H9 (cell line): ENCODE measurements at regions not wholly inside any gene's neighbourhood (a gene's known extent, or its start where the extent isn't known, plus 50 kb on each side); places are given as distances from the start of the nearest gene placed in this dataset.
A peak's percentile ranks its signal among the peaks of the same experiment; 100 is the strongest.

ENCODE experiments used
- DNase-seq: peaks from one replicate; pipeline ENCODE4 v3.0.0-alpha.2; 2017
- H2AFZ ChIP-seq: one replicate; pipeline ENCODE4 v1.6.1; 2013; ENCODE audit warnings: mild to moderate bottlenecking, low read length, control low read depth, moderate library complexity
- H2AK5ac ChIP-seq: 2 replicates; pipeline ENCODE4 v1.6.1; 2013; ENCODE audit warnings: low read length, control low read depth, mixed read lengths; ENCODE audit not compliant: insufficient read length
- H2BK120ac ChIP-seq: one replicate; pipeline ENCODE4 v1.6.1; 2013; ENCODE audit warnings: low read depth, mild to moderate bottlenecking, low read length, control low read depth, inconsistent platforms; ENCODE audit not compliant: poor library complexity, severe bottlenecking
- H2BK12ac ChIP-seq: 2 replicates; pipeline ENCODE4 v1.6.1; 2013; ENCODE audit warnings: low read length, control low read depth, mixed read lengths, low read depth; ENCODE audit not compliant: insufficient read length
- H2BK15ac ChIP-seq: 2 replicates; pipeline ENCODE4 v1.6.1; 2013; ENCODE audit warnings: low read depth, low read length, control low read depth
- H2BK20ac ChIP-seq: one replicate; pipeline ENCODE4 v1.6.1; 2013; ENCODE audit warnings: low read depth, mild to moderate bottlenecking, low read length, control low read depth, inconsistent platforms; ENCODE audit not compliant: poor library complexity, severe bottlenecking
- H2BK5ac ChIP-seq: 2 replicates; pipeline ENCODE4 v1.6.1; 2013; ENCODE audit warnings: low read length, control low read depth, mixed read lengths; ENCODE audit not compliant: insufficient read length
- H3K14ac ChIP-seq: 2 replicates; pipeline ENCODE4 v1.6.1; 2013; ENCODE audit warnings: low read length, control low read depth; ENCODE audit not compliant: insufficient read depth
- H3K18ac ChIP-seq: 2 replicates; pipeline ENCODE4 v1.6.1; 2013; ENCODE audit warnings: low read depth, mild to moderate bottlenecking, mixed read lengths, low read length, control low read depth; ENCODE audit not compliant: insufficient read length
- H3K23ac ChIP-seq: 2 replicates; pipeline ENCODE4 v1.6.1; 2013; ENCODE audit warnings: low read length, control low read depth, mixed read lengths, low read depth; ENCODE audit not compliant: insufficient read length
- H3K23me2 ChIP-seq: 2 replicates; pipeline ENCODE4 v1.6.1; 2013; ENCODE audit warnings: low read depth, mild to moderate bottlenecking, mixed read lengths, low read length, control low read depth; ENCODE audit not compliant: insufficient read length, poor library complexity, severe bottlenecking
- H3K27ac ChIP-seq: 2 replicates; pipeline ENCODE4 v1.5.1; 2013; ENCODE audit warnings: low read length, control low read depth, mixed read lengths, low read depth; ENCODE audit not compliant: insufficient read length
- H3K27me3 ChIP-seq: 2 replicates; pipeline ENCODE4 v1.6.1; 2013; ENCODE audit warnings: low read length, control low read depth, inconsistent platforms; ENCODE audit not compliant: insufficient read depth
- H3K4ac ChIP-seq: 2 replicates; pipeline ENCODE4 v1.6.1; 2013; ENCODE audit warnings: low read depth, mild to moderate bottlenecking, control low read depth, inconsistent platforms, low read length, moderate library complexity
- H3K4me1 ChIP-seq: 2 replicates; pipeline ENCODE4 v1.6.1; 2013; ENCODE audit warnings: low read length, control low read depth, inconsistent platforms; ENCODE audit not compliant: insufficient read depth
- H3K4me2 ChIP-seq: 2 replicates; pipeline ENCODE4 v1.6.1; 2013; ENCODE audit warnings: low read length, control low read depth, mixed read lengths; ENCODE audit not compliant: insufficient read length, insufficient read depth
- H3K56ac ChIP-seq: 2 replicates; pipeline ENCODE4 v1.6.1; 2013; ENCODE audit warnings: low read depth, mild to moderate bottlenecking, mixed read lengths, low read length, control low read depth; ENCODE audit not compliant: insufficient read length
- H3K79me1 ChIP-seq: 2 replicates; pipeline ENCODE4 v1.6.1; 2013; ENCODE audit warnings: low read depth, mild to moderate bottlenecking, moderate library complexity, low read length, control low read depth, inconsistent platforms; ENCODE audit not compliant: insufficient read depth, poor library complexity, severe bottlenecking
- H3K79me2 ChIP-seq: 2 replicates; pipeline ENCODE4 v1.6.1; 2013; ENCODE audit warnings: low read length, control low read depth, inconsistent platforms; ENCODE audit not compliant: insufficient read depth
- H3K9ac ChIP-seq: 2 replicates; pipeline ENCODE4 v1.6.1; 2013; ENCODE audit warnings: low read length, control low read depth, mixed read lengths; ENCODE audit not compliant: insufficient read length; ENCODE audit errors: extremely low read depth
- H3K9me3 ChIP-seq: one replicate; pipeline ENCODE4 v1.6.1; 2013; ENCODE audit warnings: low read depth, low read length, inconsistent platforms; ENCODE audit not compliant: control insufficient read depth
- H3T11ph ChIP-seq: one replicate; pipeline ENCODE4 v1.6.1; 2013; ENCODE audit warnings: mild to moderate bottlenecking, low read length, control low read depth, inconsistent platforms
- H4K20me1 ChIP-seq: one replicate; pipeline ENCODE4 v1.6.1; 2013; ENCODE audit not compliant: control insufficient read depth, insufficient read length, insufficient read depth
- H4K5ac ChIP-seq: 2 replicates; pipeline ENCODE4 v1.6.1; 2013; ENCODE audit warnings: low read depth, mild to moderate bottlenecking, mixed read lengths, low read length, control low read depth; ENCODE audit not compliant: insufficient read length
- H4K8ac ChIP-seq: replicated peaks from 2 replicates; pipeline ENCODE4 v1.6.1; 2013; ENCODE audit warnings: low read length, control low read depth, mixed read lengths, low read depth; ENCODE audit not compliant: insufficient read length
- H4K91ac ChIP-seq: 2 replicates; pipeline ENCODE4 v1.6.1; 2013; ENCODE audit warnings: low read depth, mild to moderate bottlenecking, moderate library complexity, mixed read lengths, low read length, control low read depth; ENCODE audit not compliant: insufficient read length
- H3K27ac Mint-ChIP-seq, 3 experiments: 2 replicates in 2 of 3; 3 replicates in 1 of 3; pipeline ENCODE4 v1.8.0; 2020 to 2021; ENCODE audit warnings: mixed read lengths in 3 of 3, mild to moderate bottlenecking in 1 of 3, moderate library complexity in 1 of 3
- H3K27me3 Mint-ChIP-seq: 2 replicates; pipeline ENCODE4 v1.8.0; 2021; ENCODE audit warnings: low read depth, mild to moderate bottlenecking, moderate library complexity, mixed read lengths
- H3K36me3 Mint-ChIP-seq, 3 experiments: 2 replicates in 2 of 3; 3 replicates in 1 of 3; pipeline ENCODE4 v1.8.0; 2020 to 2021; ENCODE audit warnings: low read depth in 3 of 3, mixed read lengths in 3 of 3; ENCODE audit not compliant: insufficient read depth in 1 of 3
- H3K4me1 Mint-ChIP-seq, 2 experiments: 2 replicates each; pipeline ENCODE4 v1.8.0; 2020; ENCODE audit warnings: mixed read lengths in 2 of 2
- H3K4me3 Mint-ChIP-seq, 2 experiments: 2 replicates in 1 of 2; 3 replicates in 1 of 2; pipeline ENCODE4 v1.8.0; 2020 to 2021; ENCODE audit warnings: mild to moderate bottlenecking in 2 of 2, mixed read lengths in 2 of 2, moderate library complexity in 1 of 2
- H3K9me3 Mint-ChIP-seq, 2 experiments: 2 replicates in 1 of 2; 3 replicates in 1 of 2; pipeline ENCODE4 v1.8.0; 2020; ENCODE audit warnings: mild to moderate bottlenecking in 2 of 2, mixed read lengths in 2 of 2, moderate library complexity in 1 of 2
- WGBS: extraction: QIAGEN DNeasy Blood & Tissue Kit; methylation state at CpG from one replicate; pipeline ENCODE4 v1.1.7; 2013; ENCODE audit warnings: missing lambda C conversion rate, low lambda C conversion rate, mixed read lengths; ENCODE audit not compliant: insufficient read length; ENCODE audit errors: extremely low coverage; 5-methylcytosine and 5-hydroxymethylcytosine counted together
- TF ChIP-seq, protein P1 (sequence below): fragments of 200-600 bp; sonication (generic); conservative IDR thresholded peaks from 3 replicates; pipeline ENCODE4 v1.8.0; 2021; ENCODE audit warnings: antibody characterized with exemption, mild to moderate bottlenecking

DNA sequence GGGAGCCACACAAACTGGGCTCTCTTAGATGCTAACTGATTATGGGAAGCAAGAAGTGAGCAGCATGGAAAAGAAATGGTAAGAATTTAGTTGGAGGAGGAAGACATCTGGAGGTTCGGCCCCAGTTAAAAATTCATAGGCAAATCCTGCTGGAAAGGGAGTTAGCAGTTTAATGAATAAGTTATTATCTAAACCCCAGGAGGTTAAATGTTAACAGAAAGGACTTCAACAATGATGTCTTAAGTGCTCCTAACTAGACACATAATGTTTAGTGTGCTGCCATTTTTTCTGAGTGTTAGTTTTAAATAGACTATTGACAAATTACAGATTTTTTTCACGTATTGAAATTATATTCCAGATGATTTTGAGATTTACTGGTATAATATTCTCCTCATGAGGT is 1265.3 kb upstream of the ADGRL2 start:
- H3K27me3 ChIP-seq, result no peaks in the 10 kb centered on the region
- peaks cover 7% of the 10 kb centered on the region; the same call in 1 of the 2 replicates for H3K4me1 ChIP-seq
- H2BK15ac ChIP-seq, result no peak overlapping the region
- no peak overlapping the region for H3K9ac ChIP-seq
- no peak overlapping the region for H3K27ac ChIP-seq
- no CpG with 5 or more reads among the region's 2 CpGs for WGBS
- H2BK20ac ChIP-seq, result no peak overlapping the region
- H3K18ac ChIP-seq, result no peak overlapping the region
- H2BK12ac ChIP-seq, result no peak overlapping the region
- no peak for DNase-seq
- H3K14ac ChIP-seq, result no peak overlapping the region
- no peak overlapping the region for H4K8ac ChIP-seq
- H3K23ac ChIP-seq, result no peak overlapping the region
- no peaks in the 10 kb centered on the region for H3K36me3 Mint-ChIP-seq
- TF ChIP-seq, protein P1, sequence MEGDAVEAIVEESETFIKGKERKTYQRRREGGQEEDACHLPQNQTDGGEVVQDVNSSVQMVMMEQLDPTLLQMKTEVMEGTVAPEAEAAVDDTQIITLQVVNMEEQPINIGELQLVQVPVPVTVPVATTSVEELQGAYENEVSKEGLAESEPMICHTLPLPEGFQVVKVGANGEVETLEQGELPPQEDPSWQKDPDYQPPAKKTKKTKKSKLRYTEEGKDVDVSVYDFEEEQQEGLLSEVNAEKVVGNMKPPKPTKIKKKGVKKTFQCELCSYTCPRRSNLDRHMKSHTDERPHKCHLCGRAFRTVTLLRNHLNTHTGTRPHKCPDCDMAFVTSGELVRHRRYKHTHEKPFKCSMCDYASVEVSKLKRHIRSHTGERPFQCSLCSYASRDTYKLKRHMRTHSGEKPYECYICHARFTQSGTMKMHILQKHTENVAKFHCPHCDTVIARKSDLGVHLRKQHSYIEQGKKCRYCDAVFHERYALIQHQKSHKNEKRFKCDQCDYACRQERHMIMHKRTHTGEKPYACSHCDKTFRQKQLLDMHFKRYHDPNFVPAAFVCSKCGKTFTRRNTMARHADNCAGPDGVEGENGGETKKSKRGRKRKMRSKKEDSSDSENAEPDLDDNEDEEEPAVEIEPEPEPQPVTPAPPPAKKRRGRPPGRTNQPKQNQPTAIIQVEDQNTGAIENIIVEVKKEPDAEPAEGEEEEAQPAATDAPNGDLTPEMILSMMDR, result no peak
- H4K20me1 ChIP-seq, result no peaks in the 10 kb centered on the region
- H3K79me1 ChIP-seq, result no peaks in the 10 kb centered on the region
- peak overlapping the region; percentile 54 to 74 (median 64); a peak in 5 of 7 replicates for H3K27ac Mint-ChIP-seq
- H2AFZ ChIP-seq, result no peak overlapping the region
- no peak overlapping the region for H4K91ac ChIP-seq
- H3K56ac ChIP-seq, result no peak overlapping the region
- H3K4me2 ChIP-seq, result no peak overlapping the region
- H3K4me1 Mint-ChIP-seq, result peaks cover 51 to 54% of the 10 kb centered on the region in 2 experiments
- no peak overlapping the region for H4K5ac ChIP-seq
- peak overlapping the region in 1 of 2 experiments; percentile 37; a peak in 2 of 5 replicates for H3K4me3 Mint-ChIP-seq
- no peak overlapping the region for H2BK120ac ChIP-seq
- no peak overlapping the region for H2AK5ac ChIP-seq
- no peaks in the 10 kb centered on the region for H3K9me3 Mint-ChIP-seq
- H3K9me3 ChIP-seq, result no peaks in the 10 kb centered on the region
- no peak overlapping the region for H3K4ac ChIP-seq
- no peaks in the 10 kb centered on the region for H3K79me2 ChIP-seq
- H3K27me3 Mint-ChIP-seq, result no peaks in the 10 kb centered on the region
- H3K23me2 ChIP-seq, result no peaks in the 10 kb centered on the region
- H3T11ph ChIP-seq, result no peak overlapping the region
- H2BK5ac ChIP-seq, result no peak overlapping the region
